Activated T-helper 1 cell treated with Interleukin-2 at 50 U/mL for 16 hours (primary cell): ENCODE measurements at regions not wholly inside any gene's neighbourhood (a gene's known extent, or its start where the extent isn't known, plus 50 kb on each side); places are given as distances from the start of the nearest gene placed in this dataset.

Experiments used
- DNase-seq: peaks from one replicate; pipeline ENCODE4 v3.0.0-alpha.2; 2020; ENCODE audit warnings: low read depth

DNA sequence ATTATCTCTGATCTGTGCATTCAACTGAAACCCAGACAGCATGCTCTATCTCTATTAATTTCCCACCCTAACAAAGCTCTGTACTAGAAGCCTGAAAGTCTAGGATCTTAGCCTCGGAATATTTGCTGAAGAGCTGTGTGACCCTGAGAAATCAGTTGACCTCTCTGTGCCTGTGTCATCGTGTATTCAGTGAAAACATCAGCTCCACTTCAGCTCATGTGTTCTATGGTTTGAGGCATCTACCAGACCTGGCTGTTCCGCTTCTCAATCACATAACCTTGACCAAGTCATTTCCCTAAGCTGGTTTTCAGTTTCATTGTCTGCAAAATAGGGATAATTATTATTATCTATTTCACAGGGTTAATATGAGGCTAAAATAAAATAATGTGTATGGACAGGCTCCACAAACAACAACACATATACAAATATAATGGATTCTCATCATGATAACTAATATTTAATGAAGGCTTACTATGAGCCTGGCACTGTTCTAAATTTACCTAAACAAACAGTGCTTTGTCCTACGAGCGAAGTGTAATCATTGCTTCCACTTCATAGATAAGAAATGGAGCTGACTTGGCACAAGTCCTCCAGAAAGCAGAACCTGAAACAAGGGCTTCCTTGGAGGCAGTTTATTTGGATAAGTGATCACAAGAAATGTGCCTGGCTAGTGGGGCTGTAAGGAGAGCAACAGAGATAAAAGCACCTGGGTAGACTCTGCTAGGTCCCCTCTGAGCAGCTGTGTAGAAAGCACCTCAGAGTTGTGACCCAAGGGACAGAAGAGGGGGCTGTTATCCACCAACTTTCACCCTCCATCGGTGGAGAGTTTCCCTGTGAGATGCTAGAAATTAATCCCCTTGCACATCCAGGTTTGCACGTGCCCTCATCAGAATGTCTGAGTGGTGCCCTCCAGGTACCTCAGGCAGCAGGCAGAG, 356.9 kb downstream of the RAB28 start:
- DNase-seq: no peak

GRCh38 chr4:13118633-13119032, 365.5 kb downstream of the RAB28 start:
- DNase-seq: no peak

DNA sequence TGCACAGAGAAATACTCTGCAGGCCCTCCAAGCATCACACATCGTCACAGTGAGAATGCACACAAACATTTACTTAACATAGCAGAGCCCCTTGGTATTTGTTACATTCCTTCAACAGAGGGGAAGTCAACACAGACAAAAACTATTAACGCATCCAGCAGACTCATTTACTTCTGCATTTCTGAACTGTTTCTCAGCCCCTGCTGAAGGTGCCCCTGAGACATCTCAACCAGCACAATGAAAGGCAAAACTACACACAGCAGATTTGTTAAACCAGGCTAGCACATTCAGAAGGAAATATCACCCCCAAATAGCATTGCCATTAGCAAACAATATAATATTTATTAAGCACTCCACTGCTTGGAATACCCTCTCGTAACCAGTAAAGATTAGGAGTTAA, 367.0 kb downstream of the RAB28 start:
- no peak for DNase-seq

DNA sequence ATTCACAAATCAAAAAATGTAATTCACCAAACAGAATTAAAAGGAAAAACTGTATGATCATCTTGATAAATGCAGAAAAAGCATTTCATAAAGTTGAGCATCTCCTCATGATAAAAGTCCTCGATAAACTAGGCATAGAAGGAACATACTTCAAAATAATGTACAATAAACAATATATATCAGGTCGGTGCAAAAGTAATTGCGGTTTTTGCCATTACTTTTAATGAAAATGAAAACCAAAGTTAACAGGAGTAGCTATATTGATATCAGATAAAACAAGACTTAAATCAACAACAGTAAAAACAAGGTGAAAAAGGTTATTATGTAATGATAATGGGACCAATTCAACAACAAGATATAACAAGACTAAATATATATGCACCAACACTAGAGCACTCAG, 372.1 kb downstream of the RAB28 start:
- no peak for DNase-seq

- DNase-seq: no peak
Observed at GRCh38 chr4:13109536-13109935, 374.6 kb downstream of the RAB28 start.

DNA sequence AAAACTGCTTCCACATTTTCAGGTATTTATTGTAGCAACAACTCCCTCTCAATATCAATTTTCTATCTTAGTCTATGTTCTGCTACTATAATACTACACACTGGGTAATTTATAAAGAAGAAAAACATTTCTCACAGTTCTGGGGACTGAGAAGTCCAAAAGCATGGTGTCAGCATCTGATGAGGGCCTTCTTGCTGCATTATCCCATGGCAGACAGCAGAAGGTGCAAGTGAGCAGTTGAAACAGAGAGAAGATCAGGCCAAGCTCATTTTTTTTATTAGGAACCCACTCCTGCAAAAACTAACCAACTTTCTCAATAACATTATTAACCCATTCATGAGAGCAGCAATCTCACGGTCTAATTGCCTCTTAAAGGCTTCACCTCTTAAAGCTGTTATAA, 376.0 kb downstream of the RAB28 start:
- no peak for DNase-seq

DNA sequence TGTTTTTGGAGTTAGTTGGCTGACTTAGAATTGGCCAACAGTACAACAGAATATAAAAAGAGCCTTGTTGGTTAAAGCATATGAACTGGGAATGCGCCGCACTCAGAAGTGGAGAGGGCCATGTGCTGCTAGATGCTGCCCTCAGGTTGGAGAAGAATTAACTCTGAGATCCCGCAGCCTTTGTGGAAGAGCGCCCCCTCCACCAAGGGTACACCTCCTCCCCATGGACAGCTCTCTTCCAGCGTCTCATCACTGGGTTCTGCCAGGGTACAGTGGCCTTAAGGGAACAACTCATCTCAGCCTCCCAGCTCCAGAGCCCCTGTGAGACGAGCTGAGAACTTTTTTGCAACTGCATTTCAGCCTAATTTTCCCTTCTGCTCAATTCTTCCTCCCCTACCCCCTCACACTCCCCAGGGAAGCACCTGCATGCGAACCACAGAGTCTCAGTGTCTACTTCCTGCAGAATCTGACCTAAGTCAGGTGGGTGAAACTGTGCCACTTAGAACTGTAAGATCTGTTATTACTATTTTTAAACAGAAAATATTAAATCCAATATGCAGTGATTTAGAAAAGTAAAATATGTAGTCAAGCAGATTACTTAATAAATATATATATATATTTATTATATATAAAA, 380.6 kb downstream of the RAB28 start:
- no peak for DNase-seq

- no peak for DNase-seq
Observed at GRCh38 chr4:13102092-13102742, 381.9 kb downstream of the RAB28 start.

DNA sequence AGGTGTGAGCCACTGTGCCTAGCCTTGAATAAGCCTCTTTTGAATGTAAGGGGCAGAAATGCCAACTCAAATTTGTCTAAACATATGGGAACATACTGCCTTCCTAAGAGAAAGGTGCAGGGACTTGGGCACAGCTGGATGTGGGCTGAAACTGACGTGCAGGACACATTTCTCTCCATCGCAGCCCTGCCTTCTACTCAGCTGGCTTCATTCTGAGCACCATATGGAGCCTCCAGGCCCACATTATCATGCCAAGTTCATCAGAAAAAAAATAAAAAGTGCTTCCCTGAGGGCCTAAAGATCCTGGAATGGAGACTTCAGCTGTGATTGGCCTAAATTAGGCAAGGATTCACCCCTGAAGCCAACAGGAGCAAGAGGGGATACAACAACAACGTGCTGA, 386.2 kb downstream of the RAB28 start:
- DNase-seq: no peak

GRCh38 chr4:13095722-13096121, 388.4 kb downstream of the RAB28 start:
- no peak for DNase-seq

GRCh38 chr4:13093170-13093569, 391.0 kb downstream of the RAB28 start:
- DNase-seq: no peak

DNA sequence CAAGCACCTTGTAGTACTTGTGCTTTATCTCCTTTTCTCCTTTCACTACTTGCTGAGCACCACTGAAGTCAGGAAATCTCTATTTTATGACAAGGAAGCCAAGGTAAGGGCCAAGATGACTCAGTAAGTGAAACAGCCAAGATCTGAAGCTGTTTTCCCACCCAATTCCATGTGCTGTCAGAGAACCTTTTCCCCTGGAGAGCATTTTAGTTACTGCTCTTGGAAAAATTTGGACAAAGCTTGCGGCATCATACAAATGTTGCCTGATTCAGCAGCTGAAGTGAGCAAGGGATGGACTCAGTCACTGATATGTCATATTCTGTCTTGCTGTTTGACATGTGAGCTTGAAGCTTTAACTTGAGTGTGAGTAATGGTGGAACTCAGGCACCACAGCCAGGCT, 391.4 kb downstream of the RAB28 start:
- no peak for DNase-seq

DNA sequence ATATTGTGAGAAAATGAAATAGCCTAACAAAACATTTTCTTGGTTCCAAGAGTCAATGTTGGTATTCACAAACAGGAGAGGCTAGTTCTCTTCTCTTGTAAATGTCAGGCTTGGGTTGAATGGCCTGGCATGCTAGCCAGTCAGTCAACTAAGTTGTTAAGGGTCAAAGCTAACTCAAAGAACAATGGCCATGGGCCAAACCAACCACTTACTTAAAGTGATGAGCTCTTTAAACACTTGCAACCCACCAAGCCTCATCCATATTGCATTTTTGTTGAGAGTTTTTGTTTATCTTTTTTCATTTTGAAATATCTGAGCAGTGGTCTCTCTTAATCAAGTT, 394.5 kb downstream of the RAB28 start:
- DNase-seq: no peak

- DNase-seq: no peak
Observed at GRCh38 chr4:13088726-13089658, 395.1 kb downstream of the RAB28 start.

DNA sequence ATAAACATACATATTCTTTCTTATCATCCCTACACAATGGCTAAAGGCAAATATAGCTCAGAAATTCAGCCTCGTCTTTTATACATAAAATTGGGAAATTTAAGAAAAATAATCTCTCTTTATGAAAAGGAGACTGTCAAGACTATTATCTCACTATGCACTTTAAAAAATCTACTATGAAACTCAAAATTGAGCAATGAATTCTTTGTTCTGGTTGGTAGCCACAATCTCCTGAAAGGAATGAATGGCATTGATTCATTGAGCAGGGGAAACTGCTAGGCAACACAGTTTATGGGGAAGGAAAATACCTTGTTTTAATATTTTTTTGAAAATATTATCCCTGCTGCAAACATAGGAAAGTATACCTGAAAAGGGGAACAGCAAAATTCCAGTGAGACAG, 397.1 kb downstream of the RAB28 start:
- DNase-seq: no peak

GRCh38 chr4:13084210-13084609, 399.9 kb downstream of the RAB28 start:
- no peak for DNase-seq

DNA sequence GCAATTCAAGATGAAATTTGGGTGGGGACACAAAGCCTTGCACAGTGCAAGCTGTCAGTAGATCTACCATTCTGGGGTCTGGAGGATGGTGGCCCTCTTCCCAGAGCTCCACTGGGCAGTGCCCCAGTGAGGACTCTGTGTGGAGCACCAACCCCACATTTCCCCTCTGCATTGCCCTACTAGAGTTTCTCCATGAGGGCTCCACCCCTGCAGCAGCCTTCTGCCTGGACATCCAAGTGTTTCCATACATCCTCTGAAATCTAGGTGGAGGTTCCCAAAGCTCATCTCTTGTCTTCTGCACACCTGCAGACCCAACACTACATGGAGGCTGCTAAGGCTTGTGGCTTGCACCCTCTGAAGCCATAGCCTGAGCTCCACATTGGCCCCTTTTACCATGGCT, 402.3 kb downstream of the RAB28 start:
- DNase-seq: no peak

GRCh38 chr4:13067077-13067476, 417.1 kb downstream of the RAB28 start:
- no peak for DNase-seq

DNA sequence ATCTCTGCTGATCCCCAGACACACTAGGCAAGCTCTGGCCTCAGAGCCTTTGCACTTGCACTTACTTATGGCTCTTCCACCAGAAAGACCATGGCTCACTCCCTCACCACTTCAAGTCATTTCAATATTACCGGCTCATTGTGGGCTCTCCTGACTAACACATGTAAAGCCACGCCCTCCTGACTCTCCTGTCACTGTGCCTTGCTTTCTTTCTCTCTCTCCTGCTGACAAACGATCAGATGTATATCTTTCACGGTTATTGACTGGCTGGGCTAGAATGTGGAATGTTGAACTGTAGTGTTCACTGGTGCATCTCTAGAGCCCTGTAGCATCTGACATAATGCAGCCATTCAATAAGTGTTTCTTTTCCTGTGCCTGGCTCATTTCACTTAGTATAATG, 425.1 kb downstream of the RAB28 start:
- DNase-seq: no peak

- no peak for DNase-seq
Observed at GRCh38 chr4:13056630-13057189, 427.4 kb downstream of the RAB28 start.

DNA sequence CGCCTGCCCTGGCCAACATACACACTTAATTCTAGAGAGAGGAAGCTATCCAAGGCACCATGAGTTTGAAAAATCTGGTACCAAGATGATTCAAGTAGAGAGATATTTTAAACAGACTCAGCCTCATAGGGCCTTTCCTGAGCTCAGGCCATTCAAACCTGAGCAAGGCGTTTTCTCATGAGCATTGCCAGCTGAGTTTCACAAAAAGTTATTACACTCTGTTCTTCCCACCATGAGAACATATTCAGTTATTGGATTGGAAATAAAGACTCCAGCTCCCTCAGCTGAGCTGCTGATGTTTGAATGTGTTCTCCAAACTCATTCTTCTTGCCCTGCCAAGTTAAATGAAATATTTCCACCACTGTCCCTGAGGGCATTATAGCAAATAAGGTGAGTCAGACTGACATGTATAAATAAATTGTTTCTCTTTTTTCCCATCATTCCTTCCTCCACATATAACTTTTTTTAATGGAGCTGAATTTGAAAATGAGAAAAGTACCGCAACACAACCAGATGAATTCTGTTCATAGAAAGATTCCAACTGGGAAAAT, 429.6 kb downstream of the RAB28 start:
- DNase-seq: no peak
